SKM-1 treated with dmso at 0.1 percent for 144 hours (cell line): ENCODE measurements at regions not wholly inside any gene's neighbourhood (a gene's known extent, or its start where the extent isn't known, plus 50 kb on each side); places are given as distances from the start of the nearest gene placed in this dataset.
"Not testable (repeated sequence)": the region's sequence is repeated elsewhere in the genome, so short reads cannot be mapped to it uniquely, and the experiment has no call there.

Source experiments
- DNase-seq: peaks from one replicate; lab custom pipeline; 2025; ENCODE audit not compliant: unreplicated experiment; lab: John Stamatoyannopoulos, UW

DNA sequence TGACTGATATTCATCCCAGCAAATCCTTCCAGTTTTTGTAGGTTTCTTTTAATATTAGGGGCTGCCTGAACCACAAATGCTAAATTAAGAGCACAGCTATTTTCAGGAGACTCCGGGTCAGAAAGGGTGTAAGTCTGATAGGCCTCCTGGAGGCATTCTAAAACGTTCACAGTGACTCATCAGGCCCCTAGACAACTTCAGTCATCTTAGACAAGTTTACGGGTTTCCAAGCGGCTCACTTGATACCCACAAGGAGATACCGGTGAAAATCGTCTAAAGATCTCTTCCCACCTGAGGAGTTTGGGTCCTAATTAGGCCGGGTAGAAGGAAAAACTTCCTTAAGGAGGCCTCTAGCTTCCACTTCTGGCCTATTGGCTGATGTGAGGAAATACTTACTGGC lies 342.7 kb upstream of the USP9Y start:
- DNase-seq, result no peak

DNA sequence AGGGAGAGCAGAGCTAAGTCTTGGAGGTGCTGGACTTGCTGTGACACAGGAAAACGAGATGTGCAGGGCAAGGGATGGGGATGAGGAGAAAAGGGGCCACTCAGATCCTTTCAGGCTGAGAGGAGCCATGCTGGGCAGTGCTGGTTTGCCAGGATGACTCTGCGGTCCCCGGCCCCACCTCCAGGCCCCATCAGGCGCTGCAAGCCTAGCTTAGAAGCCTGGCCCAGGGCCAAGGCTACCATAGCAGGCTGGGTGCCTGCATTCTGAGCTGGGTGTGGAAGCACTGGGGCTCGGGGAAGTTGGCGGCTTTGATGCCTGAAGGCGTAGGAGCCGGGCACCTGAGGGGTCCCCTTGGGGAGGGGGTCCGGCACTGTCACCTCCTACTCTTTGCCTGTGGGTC lies 341.2 kb upstream of the USP9Y start:
- no peak for DNase-seq

DNA sequence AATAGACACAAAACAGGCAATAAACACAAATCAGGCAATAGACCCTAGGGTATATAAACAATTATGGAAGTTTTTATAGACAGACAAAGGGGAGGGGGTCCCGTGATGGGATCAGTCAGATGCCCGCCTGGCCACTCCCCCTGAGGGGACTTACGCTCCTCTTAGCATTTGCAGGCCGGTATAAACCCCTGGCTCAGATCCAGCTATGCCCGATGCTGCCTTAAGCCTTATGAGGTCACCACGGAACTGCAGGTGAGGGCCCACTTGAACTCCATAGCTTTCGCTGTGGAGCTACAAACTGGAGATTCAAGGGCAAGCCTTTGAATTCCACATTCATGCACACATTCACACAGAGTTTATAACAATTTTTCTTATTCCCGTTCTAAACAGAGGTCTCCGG lies 340.5 kb upstream of the USP9Y start:
- DNase-seq, result no peak

DNA sequence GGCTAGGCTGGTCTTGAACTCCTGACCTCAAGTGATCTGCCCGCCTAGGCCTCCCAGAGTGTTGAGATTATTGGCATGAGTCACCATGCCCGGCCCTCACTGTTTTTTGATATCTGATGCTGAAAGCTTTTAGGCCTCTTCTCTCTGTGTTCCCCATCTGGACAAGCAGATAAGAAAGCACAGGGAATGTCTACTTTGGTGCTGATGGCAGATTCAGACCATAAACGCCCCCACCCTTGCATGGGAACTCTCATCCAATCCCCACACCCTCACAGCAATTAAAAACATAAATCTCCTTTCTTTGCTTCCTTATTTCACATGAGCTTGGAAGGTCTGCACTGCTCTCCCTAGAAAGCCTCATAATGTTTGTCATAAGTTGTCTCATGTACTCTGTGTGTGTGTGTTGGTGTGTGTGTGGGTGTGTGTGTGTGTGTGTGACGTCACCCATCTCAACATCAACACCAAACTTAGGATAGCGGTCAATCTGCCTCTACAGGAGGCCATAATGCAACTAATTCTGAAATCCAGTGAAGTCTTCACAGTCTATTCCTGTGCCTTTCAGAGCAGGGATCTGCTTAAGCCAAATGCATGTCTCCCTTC lies 335.6 kb upstream of the USP9Y start:
- no peak for DNase-seq

GRCh38 chrY:12374588-12374987 lies 326.4 kb upstream of the USP9Y start:
- DNase-seq, result not testable (repeated sequence)

DNA sequence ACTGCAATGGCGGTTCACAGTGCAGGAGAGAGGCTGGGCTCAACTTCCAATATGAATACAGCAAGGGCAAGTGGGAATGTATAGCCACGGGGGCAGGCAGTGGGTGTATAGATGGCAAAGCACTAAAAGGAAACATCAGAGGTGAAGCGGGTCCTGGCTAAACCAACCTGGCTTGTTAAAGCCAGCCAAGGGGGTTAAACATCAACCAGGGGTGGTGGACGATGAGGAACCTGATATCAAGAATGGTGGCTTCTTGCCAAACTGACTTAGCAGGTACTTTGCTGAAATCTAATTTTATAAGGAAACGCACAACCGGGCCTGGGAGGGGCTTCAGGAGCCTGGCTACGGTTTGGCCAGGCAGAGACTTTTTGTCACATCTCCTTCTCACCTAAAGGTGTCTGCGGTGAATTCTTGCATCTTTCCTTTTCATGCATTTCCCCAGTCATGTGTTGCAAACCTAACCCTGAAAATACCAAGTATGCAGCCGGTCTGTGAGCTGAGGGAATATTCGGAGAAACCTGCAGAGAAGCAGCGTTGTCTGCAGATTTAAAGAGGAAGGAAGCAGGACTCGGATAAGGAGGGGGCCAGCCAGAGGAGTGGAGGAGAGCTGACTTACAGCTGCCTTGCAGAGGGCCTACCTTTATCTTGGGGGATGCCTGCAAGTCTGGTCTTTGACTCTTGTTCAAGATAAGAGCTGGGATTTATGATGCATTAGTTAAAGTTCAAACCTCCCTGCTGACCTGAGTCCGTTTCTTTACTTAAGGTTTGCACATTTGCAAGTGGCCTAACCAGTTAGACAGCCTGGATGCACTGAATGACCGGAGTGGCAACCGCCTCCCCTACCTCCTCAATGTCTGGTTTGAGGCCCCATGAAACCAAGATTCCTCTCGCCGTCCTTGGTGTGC lies 309.1 kb upstream of the USP9Y start:
- DNase-seq, result not testable (repeated sequence)

- no peak for DNase-seq
Measured at GRCh38 chrY:12393190-12393589, 307.8 kb upstream of the USP9Y start.

GRCh38 chrY:12395381-12396120 lies 305.5 kb upstream of the USP9Y start:
- DNase-seq, result peak; percentile 58

- DNase-seq, result no peak
Measured at GRCh38 chrY:12403916-12404315, 297.1 kb upstream of the USP9Y start.

- no peak for DNase-seq
Measured at GRCh38 chrY:12408236-12408635, 292.8 kb upstream of the USP9Y start.

DNA sequence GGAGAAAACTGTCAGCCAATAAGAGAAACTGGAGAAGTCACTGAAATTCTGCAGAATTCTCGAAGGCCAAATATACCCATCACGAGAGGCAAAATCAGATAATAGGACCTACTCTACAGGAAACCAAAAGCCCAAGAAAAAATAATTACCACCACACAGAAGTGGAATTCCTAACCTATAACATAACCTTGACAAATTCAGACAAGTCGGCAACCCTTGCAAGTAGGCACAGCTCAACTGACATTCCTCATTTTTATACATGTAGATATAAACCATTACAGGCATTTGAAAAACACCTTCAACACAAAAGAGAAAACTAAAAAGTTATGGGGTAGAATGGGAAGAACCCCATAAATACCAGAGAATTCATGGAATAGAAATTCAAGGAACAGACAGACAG lies 290.3 kb upstream of the USP9Y start:
- no peak for DNase-seq

DNA sequence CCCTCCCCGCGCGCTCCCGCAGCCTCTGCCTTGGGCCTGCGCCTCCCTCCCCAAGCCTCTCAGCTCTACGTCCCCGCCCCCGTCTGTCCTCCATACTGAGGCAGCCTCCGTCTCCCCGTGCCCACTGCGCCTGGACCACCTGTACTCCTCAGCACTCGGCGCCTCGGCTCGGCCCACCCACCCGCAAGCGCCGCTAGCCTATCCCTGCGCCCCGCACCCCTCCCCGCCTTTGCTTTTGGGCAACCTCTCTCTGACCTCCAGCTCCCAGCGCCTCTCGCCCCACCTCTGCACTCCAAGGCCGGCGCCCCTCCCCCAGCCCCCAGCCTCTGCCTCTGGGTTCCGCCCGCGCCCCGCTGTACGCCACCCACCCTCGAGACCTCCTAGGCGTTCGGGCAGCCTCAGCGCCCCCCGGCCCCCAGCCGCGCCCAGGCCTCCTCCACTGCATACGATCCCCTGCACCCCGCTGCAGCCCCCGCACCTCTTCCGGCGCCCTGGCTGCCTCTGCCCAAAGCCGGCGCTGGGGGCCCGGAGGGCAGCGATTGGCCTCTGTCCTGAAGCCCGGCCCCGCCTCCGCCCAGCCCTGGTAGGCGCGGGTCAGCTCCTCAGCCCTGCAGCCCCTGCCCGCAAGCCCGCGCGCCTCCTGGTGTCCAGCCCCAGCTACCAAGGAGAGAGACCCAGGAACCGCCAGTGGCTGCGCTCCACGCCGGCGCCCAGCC lies 279.8 kb upstream of the USP9Y start:
- no peak for DNase-seq

DNA sequence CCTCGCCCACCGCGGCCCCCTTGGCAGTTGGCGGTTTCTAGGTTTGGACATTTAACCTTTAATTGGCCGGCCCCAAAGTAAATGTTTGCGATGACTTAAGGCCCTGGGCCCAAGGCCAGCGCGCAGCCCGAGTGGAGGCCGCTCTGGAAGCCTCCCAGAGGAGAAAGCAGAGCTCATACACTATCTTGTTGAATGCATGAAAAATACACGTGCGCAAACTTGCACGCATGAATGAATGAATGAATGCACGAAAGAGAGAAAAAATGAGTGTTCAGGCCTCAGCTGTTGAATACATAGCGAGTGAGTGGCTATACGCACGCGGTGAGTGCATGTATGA lies 279.3 kb upstream of the USP9Y start:
- DNase-seq, result no peak

DNA sequence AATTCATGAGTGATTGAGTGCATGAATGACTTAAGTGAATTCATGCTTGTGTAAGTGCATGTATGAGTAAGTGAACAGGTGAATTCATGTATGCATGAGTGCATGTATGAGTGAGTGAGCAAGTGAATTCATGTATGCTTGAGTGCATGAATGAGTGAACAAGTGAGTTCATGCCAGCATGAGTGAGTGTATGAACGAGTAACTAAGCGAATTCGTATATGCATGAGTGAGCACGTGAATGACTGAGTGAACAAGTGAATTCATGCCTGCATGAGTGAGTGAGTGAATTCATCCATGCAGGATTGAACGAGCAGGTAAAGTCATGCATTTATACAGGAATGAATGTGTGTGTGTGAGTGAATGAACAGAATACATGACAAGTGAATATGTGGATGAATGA lies 278.5 kb upstream of the USP9Y start:
- DNase-seq, result no peak

GRCh38 chrY:12423416-12424252 lies 277.4 kb upstream of the USP9Y start:
- no peak for DNase-seq

GRCh38 chrY:12425506-12425905 lies 275.5 kb upstream of the USP9Y start:
- no peak for DNase-seq

DNA sequence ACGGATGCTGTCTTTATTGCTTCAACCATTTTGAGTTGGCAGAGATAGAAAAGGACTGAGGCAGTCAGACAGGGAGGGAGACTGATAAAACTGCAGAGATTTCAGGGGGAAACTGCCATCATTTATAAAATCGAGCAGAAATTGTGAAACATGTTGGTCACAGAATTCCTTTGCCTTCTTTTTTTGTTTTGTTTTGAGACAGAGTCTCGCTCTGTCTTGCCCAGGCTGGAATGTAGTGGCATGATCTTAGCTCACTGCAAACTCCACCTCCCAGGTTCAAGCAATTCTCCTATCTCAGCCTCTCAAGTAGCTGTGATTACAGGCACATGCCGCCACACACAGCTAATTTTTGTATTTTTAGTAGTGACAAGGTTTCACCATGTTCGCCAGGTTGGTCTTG lies 273.7 kb upstream of the USP9Y start:
- no peak for DNase-seq

DNA sequence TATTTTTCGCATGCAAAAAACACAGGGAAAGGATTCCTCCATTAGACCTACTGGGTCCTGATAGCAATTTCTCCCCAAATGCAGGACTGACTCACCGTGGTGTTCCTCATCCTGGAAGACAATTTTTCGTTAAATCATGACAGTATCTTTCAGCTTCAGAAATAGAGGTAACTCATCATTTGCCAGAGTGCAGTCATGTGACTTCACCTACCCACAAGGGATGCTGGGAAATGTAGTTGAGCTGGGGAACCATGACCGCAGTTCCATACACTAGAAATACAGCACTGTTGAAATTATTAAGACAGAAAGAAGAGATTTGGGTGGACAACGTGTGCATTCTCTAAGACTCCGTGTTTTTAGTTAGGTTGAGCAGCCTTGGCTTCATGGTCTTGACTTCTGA lies 269.5 kb upstream of the USP9Y start:
- DNase-seq, result no peak

DNA sequence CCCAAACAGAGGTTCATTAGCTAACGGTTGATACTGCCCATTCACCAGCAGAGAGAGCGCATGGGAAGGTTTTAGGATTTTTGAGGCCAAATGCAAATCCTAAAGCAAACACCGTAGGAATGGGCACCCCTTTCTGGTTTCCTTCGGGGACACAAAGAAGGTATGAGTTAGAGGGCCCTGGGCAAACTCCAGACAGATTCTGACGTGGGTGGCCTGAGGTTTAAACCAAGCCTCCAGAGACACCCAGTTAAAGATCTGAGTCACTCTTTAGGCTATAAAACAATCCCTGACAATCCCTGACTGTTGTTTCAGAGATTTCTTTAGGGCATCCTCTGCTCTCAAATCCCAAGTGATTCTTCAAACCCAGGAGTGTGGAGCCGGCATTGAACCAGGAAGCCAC lies 262.2 kb upstream of the USP9Y start:
- DNase-seq, result not testable (repeated sequence)

DNA sequence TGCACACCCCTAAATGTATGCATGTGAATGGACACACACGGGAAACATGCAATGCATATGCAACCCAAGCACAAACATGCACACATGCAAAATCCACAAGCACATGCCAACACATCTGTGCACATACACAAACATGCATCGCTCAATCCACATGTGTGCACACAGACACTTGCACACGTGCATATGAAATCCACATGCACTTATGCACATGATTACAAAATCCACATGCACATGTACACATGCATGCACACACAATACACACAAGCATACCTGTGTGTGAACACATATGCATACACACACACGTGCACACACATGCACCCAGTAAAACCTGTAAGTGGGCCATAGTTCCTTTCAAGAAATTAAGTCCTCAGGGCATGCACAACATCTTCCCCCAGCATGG lies 256.8 kb upstream of the USP9Y start:
- no peak for DNase-seq
